ENCODE measurements at regions not wholly inside any gene's neighbourhood (a gene's known extent, or its start where the extent isn't known, plus 50 kb on each side); places are given as distances from the start of the nearest gene placed in this dataset.

DNA sequence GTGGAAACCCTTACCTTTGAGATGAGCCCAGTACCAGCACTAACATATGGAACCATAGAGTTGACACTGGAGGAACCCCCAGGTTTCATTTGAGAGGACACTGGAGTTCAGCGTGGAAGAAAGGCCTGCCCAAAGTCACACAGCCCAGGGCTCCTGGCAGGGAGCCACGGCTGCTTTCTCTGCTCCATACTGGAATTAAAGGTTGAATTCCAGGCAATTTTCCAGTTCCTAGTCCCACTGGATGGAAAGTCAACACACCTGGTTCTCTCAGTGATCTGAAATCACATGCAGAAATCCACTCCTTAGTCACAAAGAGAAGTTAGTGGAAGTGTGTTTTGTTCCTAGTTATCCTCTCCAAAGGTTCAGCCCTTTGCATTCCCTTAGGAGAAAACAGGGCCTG lies 336.1 kb upstream of the SKOR2 start:
- in situ Hi-C loops (cut with MboI; ENCODE audit: low sequenced_read_pairs, unreplicated experiment): no loop called here

GRCh38 chr18:47586418-47587070 lies 335.1 kb upstream of the SKOR2 start:
- in situ Hi-C loops (cut with MboI; ENCODE audit: low sequenced_read_pairs, unreplicated experiment): no loop called here
- no peak for DNase-seq (ENCODE audit: low spot score)
- TF ChIP-seq CTCF (IDR thresholded peaks at IDR 0.05; ENCODE audit: borderline replicate concordance, control extremely low read depth, extremely low read depth, insufficient read depth, missing control alignments): no peak

More for the DNA sequence above, 336.1 kb upstream of the SKOR2 start:
- no peak for DNase-seq (ENCODE audit: low spot score)
- no peak for TF ChIP-seq CTCF (IDR thresholded peaks at IDR 0.05; ENCODE audit: borderline replicate concordance, control extremely low read depth, extremely low read depth, insufficient read depth, missing control alignments)

GRCh38 chr18:47585914-47586313 lies 334.5 kb upstream of the SKOR2 start:
- no peak for DNase-seq (ENCODE audit: low spot score)
- in situ Hi-C loops (cut with MboI; ENCODE audit: low sequenced_read_pairs, unreplicated experiment): no loop called here
- TF ChIP-seq CTCF (IDR thresholded peaks at IDR 0.05; ENCODE audit: borderline replicate concordance, control extremely low read depth, extremely low read depth, insufficient read depth, missing control alignments): no peak

GRCh38 chr18:47585136-47585535 lies 333.7 kb upstream of the SKOR2 start:
- no peak for DNase-seq (ENCODE audit: low spot score)
- no peak for TF ChIP-seq CTCF (IDR thresholded peaks at IDR 0.05; ENCODE audit: borderline replicate concordance, control extremely low read depth, extremely low read depth, insufficient read depth, missing control alignments)
- in situ Hi-C loops (cut with MboI; ENCODE audit: low sequenced_read_pairs, unreplicated experiment): no loop called here

- in situ Hi-C loops (cut with MboI; ENCODE audit: low sequenced_read_pairs, unreplicated experiment): no loop called here
- DNase-seq (ENCODE audit: low spot score): no peak
- no peak for TF ChIP-seq CTCF (IDR thresholded peaks at IDR 0.05; ENCODE audit: borderline replicate concordance, control extremely low read depth, extremely low read depth, insufficient read depth, missing control alignments)
Observed at GRCh38 chr18:47582093-47582492, 330.6 kb upstream of the SKOR2 start.

- in situ Hi-C loops (cut with MboI; ENCODE audit: low sequenced_read_pairs, unreplicated experiment): no loop called here
- no peak for DNase-seq (ENCODE audit: low spot score)
- TF ChIP-seq CTCF (IDR thresholded peaks at IDR 0.05; ENCODE audit: borderline replicate concordance, control extremely low read depth, extremely low read depth, insufficient read depth, missing control alignments): no peak
Observed at GRCh38 chr18:47577520-47577919, 326.1 kb upstream of the SKOR2 start.
